HG02884 (cell line): ENCODE measurements at regions not wholly inside any gene's neighbourhood (a gene's known extent, or its start where the extent isn't known, plus 50 kb on each side); places are given as distances from the start of the nearest gene placed in this dataset.

ENCODE experiments used
- ATAC-seq: cut with Tn5 transposase; IDR thresholded peaks from one replicate; pipeline ENCODE4 v1.9.1; 2021; ENCODE audit warnings: mild to moderate bottlenecking, moderate library complexity; ENCODE audit not compliant: unreplicated experiment

DNA sequence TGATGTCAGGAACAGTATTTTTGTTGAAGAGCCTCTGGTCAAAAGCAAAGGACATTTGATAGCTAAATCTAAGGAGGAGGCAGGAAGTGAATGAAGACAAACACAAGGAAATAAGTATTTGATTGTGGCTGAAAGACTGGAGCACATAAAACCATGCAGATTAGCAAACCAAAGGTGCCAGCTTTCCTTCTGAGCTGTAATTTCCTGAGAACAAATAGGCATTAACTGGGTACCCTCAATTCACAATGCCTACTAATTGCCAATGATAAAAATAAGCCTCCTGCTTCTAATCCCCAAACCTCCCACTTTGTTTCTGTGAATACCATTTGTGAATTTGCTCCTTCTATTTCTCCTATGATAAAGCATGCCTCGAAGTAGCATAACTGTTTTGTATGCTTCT is 1279.6 kb upstream of the USP15 start:
- ATAC-seq: no peak

DNA sequence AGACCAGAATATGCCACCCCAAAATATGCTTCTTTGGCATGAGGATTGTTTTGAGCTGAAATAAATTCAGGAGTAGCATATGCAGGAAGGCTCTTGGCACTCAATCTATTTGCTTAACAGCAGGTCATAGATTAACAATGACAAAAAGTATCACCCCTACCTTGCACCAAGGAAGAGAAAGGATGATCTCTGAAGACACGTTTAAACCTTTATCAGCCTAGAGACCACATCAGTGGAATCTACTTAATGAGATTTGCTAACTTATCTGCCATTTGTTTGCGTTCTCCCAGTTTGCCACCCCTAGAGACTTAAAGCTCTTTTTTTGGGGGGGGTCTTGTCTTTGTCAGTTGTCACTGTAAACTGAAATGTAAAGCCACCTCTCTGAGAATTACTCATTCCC is 1278.7 kb upstream of the USP15 start:
- no peak for ATAC-seq

- ATAC-seq: no peak
Observed at GRCh38 chr12:60992087-60992486, 1268.1 kb upstream of the USP15 start.

- no peak for ATAC-seq
Observed at GRCh38 chr12:60995256-60995825, 1264.9 kb upstream of the USP15 start.

GRCh38 chr12:60997869-60998378 is 1262.3 kb upstream of the USP15 start:
- no peak for ATAC-seq

- ATAC-seq: no peak
Observed at GRCh38 chr12:61009192-61009591, 1251.0 kb upstream of the USP15 start.

DNA sequence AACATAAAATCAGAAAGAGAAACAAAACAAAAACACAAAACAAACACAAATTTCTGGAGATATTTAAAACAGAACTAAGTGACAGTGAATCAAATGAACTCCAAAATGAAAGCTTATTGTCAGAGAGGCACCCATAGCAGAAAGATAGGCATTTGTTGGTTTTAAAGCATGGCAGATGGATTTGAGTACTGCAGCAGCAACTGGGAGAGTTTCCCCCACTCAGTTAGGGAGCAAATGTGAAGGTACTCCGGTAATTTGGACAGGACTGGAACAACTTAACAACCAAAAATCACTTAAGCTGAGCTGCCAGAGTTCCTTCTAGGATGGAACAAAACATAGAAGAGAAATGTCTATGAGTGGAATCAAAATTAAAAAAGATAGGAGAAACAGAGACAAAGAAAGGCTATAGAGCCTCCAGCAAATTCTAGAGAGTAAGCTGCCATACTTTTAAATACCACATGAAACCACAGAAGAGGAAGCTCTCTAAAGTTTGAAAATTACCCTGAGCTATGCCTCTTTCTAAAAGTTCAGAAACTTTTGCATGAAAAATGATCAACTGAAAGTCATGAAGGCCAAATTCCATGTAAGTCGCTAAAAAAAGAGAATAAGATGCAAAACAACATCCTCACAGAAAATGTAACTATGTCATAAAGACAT is 1248.3 kb upstream of the USP15 start:
- no peak for ATAC-seq

DNA sequence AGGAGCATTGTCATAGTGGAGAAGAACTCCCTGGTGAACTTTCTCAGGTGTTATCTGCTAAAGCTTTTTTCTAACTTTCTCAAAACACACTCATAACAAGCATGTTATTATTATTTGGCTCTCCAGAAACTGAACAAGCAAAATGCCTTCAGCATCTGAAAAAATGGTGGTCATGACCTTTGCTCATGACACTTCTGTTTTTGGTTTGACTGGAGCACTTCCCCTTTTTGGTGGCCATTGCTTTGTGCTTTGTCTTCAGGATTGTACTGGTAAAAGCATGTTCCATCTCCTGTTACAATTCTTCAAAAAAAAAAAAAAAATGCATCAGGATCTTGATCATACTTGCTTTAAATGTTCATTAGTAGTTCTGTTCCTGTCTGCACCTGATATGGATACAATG is 1241.6 kb upstream of the USP15 start:
- peak; percentile 67 for ATAC-seq

GRCh38 chr12:61023231-61023630 is 1237.0 kb upstream of the USP15 start:
- no peak for ATAC-seq

DNA sequence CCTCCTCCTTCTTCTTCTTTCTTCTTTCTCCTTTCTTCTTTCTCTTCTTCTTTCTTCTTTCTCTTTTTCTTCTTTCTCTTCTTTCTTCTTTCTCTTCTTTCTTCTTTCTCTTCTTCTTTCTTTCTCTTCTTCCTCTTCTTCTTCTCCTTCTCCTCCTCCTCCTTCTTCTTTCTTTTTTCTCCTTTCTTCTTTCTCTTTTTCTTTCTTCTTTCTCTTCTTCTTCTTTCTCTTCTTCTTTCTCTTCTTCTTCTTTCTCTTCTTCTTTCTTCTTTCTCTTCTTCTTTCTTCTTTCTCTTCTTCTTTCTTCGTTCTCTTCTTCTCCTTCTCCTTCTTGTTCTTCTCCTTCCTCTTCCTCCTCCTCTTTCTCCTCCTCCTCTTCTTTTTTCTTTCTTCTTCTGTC is 1230.7 kb upstream of the USP15 start:
- ATAC-seq: no peak

GRCh38 chr12:61037792-61038191 is 1222.4 kb upstream of the USP15 start:
- no peak for ATAC-seq

DNA sequence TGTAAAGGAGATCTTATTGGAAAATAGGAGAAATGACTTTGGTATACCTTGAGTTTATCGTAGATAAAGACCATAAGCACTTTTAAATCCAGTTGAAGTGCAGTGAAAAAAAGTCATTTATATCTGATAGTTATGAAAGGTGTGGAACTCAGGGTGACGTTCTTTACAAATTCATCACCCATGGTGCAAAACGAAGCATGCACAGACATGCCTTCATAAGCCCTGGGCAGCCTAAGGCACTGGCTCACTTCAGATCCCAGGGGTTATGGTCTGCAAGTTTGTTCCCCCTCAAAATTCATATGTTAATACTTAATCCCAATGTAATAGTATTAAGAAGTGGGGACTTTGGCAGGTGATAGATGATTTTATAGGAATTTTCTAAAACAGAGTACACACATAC is 1216.4 kb upstream of the USP15 start:
- ATAC-seq: no peak

DNA sequence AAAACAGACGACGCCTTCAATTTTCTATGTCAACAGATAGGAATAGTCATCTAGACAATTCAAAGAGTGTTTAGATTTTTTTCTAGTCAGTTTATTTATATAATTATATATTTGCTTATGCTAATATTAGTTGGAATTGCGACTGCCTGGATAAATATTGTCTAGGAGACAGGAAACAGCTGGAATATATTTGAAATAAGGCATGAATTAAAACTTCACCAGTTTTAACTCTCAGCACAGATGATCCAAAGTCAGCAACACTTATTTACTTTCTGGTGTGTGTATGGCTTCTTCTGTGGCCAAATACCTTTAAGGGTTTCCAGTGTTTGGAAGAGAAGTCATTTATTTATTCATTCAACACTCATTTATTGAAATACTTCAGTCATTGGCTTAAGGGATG is 1215.4 kb upstream of the USP15 start:
- no peak for ATAC-seq

DNA sequence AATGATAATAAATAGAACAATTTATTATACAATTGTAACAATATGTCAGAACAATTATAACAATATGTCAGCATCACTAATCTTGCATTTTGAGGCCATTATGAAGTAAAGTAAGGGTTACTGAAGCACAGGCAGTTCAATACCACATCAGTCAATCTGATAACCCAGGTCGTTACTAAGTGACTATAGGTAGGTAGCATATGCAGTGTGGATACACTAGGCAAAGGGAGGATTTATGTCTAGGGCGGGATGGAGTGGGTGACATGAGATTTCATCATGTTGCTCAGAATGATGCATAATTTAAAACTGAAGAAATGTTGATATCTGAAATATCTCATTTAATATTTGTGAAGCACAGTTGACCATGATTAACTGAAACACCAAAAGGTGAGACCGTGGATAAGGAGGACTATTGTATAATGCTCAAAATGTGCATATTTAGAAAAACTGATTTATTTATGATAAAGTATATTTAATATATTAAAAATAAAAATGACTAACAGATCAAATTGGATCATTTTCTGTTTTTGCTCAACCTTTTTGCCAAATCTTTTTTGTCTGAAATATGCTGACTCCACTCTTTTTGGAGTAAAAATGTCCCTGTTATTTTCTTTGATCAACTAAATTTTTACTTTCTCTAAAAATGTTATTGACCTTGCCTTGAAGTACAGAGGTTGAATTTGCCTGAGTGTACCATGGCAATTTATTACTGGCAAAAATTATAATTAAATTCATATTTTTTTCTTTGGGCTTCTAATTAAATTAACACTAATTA is 1189.4 kb upstream of the USP15 start:
- no peak for ATAC-seq

DNA sequence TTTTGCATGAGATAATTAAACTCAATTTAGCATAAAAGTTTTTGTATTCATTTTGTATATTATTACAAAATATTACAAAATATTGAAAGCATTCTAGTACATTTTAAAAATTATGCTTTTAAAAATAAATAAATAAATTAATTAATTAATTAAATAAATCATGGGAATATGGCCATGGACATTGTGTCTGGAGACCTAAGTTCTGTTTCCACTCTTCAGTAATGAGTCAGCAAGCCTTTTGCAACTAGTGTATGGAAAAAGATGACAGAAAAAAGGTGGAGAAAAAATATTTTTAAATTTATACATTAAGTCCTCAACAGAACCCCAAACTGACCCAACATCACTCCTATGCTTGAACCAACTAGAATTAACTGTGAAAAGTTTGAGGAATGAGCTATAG is 1187.5 kb upstream of the USP15 start:
- ATAC-seq: no peak

DNA sequence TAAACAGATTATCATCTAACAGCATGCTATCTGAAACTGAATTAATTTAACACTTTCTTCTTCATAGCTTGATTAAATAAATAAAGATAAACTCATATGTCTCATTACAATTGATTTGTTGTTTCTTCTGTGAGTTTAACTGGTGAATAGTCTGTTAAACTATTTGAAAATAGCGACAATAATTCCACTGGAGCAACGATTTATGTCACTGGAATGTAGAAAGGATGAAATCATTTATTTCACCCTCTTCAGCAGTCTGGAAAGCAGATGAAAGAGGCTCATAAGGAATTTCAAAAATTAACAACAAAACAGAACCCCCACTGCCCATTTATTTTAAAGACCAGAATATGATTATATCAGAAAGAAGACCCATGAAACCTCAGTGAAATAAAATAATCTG is 1165.1 kb upstream of the USP15 start:
- no peak for ATAC-seq

- ATAC-seq: no peak
Observed at GRCh38 chr12:61098031-61098580, 1162.1 kb upstream of the USP15 start.

DNA sequence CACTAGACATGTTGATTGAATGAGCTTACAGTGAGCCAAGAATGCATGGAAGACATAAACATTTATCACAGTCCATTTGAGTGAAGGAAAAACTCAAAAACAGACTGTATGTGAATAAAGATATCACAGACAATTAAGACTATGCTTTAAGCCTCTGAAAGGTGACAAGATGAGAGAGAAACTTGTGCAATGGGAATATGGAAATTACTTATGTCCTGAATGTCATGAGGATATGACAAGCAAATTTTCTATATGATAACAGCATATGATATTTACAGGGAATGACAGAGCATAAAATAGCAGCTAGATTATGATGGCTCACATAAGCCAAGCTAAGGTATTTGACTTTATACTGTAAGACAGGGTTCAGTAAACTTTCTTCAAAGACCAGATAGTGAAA is 1153.1 kb upstream of the USP15 start:
- no peak for ATAC-seq

DNA sequence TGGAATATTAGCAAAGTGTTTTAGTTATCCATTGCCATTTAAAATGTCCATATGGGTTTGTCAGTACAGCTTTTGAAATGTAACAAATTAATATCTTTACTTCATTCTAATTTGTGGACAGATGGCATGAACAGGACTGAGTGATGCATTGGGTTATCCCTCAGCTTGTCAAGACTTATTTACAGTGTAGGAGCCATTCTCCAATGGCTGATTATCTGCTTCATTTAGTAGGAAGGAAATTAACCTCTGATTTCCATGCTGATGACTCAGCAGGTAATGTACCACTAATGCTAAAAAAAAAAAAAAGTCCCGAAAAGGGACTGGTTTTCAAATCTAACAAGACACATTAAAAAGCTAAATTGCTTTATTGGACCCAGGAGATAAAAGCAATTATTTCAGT is 1149.0 kb upstream of the USP15 start:
- ATAC-seq: no peak

DNA sequence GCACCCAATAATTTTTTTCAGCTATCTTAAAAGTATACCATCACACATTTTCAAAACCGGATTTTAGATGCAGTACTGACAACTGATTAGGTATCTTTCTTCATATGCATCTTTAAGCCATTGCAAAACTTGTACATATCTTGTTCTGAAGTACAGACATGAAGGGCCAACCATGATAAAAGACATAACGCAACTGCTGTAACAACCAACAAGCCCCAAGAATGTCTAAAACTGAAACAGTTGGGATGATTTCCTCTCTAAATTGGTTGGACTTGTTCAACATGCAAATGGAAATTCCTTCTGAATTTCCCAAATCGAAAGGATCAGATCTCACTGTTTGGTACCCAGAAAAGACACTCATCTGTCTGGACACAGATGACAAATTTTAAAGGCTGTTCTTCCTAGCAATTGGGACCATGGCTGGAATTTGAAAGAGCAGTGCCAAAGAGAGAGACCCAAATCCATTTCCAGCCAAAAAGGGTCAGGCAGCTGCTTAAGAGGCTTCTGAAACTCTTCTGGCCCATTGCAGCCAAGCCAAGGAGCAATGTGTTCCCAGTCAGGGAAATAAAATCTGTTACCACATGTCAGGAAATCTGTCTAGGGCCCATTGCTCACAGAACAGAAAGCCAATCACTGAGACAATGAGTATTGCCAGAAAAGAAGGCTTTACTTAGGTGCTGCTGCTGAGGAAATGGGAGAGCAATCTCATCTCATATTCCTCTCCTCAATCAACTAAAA is 1122.4 kb upstream of the USP15 start:
- no peak for ATAC-seq

DNA sequence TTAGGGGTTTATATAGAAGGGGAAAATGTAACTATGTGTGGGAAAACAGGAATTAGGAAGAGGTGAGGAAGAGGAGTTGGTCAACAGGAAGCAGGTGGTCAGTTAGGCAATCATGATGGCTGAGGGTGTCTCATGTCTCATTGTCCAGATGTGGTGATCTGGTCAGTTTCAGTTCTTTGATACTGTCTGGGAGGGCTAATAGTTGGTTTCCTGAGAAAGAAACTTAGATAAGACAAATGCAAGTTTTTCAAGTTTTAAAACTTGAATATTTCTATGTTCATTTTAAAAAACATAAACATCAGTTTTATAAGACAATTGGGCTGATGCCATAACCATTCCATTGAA is 1121.8 kb upstream of the USP15 start:
- ATAC-seq: no peak
